ENCODE measurements at regions not wholly inside any gene's neighbourhood (a gene's known extent, or its start where the extent isn't known, plus 50 kb on each side); places are given as distances from the start of the nearest gene placed in this dataset.

DNA sequence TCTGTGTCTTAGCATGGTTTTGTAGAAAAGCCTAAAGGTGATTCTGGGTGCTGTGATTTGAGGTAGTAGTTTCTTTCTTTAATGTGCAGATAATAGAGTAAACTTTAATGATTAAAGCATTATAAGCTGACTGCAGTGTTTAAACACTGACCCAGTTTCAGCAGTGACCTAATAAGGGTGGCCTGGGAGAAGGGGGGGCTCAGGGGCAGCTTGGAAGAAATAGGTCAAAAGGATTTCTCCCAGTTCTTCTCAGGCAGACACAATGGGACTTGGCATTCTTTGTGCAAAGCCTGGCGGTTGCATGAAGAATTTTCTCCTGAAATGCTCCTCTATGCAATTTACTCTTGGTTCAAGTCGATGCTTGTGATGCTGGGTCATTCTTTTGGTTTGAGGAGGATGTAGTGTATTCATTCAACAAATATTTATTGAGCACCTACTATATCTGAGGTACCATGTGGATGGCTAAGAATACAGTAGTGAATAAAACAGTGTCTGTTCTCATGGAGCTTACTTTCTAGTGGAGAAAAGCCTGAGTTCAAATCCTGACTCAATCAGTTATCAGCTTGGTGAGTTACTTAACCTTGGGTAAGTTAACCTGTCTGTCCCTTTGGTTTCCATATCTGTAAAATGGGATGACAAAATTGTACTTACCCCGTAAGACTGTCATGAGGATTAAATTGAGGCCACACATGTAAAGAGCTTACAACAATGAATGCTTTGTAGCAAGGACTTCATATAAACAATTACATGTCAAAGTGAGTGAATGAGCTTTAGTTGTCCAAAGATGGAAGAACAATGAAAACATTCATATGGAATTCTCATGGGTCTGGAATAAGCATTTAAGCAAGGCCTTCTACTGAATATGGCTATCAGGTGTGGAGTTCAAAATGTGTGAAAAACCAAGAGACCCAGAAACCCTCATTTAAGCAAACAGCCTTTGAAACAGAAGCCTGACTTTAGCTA, 210.2 kb downstream of the KCNRG start:
- Histone ChIP-seq H3K27me3 (no peaks in the 10 kb centered on the region), H3K27ac (no peak overlapping the region), H3K9ac (ENCODE audit: low read depth in 2 of 2, low read length in 2 of 2) (no peak overlapping the region), H3K36me3 (no peaks in the 10 kb centered on the region), H3K4me3 (no peak overlapping the region), H3K4me1 (no peaks in the 10 kb centered on the region), H3K9me3 (no peaks in the 10 kb centered on the region)
- DNase-seq: no peak
- no peak for TF ChIP-seq CTCF (IDR thresholded peaks at IDR 0.05)
- intact Hi-C loops (cut with DNase I): no loop called here

DNA sequence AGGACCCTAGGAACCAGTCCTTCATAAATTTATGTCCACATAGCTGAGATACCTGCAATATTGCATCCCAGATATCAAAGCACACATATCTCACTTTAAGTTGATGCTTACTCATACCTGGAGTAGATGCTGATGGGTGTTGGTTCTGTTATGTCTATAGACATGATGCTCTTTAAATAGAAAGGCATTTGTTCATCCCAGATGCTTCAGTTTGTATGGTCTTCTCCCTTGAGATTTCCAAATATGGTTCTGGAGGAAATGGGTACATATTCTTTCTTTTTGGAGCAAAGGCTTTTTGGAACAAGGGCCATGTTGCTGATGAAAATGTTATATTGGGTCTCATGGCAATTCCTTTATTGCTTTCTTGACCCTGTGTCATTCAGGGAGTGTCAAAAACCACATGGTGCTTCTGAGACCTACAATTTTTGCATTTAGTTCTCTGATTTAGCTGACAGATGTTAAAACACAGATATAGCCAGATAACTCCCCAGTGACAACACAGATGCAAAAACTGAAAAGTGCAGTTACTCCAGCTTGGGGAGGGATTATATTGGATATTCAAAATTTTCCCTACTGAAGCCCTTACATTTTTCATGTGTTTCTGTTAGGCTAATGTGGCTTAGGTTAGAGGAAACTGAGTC, 211.4 kb downstream of the KCNRG start:
- no peaks in the 10 kb centered on the region for H3K4me1 ChIP-seq
- intact Hi-C loops (cut with DNase I): no loop called here
- TF ChIP-seq CTCF (IDR thresholded peaks at IDR 0.05): no peak
- no peaks in the 10 kb centered on the region for H3K36me3 ChIP-seq
- no peak for DNase-seq
- H3K4me3 ChIP-seq: no peak overlapping the region
- no peak overlapping the region for H3K9ac ChIP-seq (ENCODE audit: low read depth in 2 of 2, low read length in 2 of 2)
- no peaks in the 10 kb centered on the region for H3K9me3 ChIP-seq
- H3K27me3 ChIP-seq: no peaks in the 10 kb centered on the region
- H3K27ac ChIP-seq: no peak overlapping the region

DNA sequence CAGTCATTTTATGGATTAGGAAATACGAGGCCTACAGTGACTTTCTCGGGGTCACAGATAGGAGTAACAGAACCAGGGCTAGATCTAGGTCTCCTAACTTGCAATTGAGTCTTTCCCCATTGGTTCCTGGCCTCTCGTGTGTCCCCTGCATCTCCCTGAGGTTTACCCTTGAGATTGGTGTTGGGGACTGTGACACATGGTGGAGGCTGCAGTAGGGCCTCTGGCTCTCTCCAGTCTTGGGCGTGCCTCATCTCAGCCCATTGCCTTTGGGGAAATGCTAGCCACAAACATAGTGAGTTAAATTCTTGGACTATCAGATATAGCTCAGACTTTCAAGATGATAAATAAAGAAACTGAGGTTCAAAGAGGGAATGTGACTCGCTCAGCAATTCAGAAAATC, 212.1 kb downstream of the KCNRG start:
- no peak for DNase-seq
- TF ChIP-seq CTCF (IDR thresholded peaks at IDR 0.05): no peak
- H3K36me3 ChIP-seq: no peaks in the 10 kb centered on the region
- H3K27ac ChIP-seq: no peak overlapping the region
- no peak overlapping the region for H3K4me3 ChIP-seq
- intact Hi-C loops (cut with DNase I): no loop called here
- H3K4me1 ChIP-seq: no peaks in the 10 kb centered on the region
- no peak overlapping the region for H3K9ac ChIP-seq (ENCODE audit: low read depth in 2 of 2, low read length in 2 of 2)
- H3K27me3 ChIP-seq: no peaks in the 10 kb centered on the region
- no peaks in the 10 kb centered on the region for H3K9me3 ChIP-seq

DNA sequence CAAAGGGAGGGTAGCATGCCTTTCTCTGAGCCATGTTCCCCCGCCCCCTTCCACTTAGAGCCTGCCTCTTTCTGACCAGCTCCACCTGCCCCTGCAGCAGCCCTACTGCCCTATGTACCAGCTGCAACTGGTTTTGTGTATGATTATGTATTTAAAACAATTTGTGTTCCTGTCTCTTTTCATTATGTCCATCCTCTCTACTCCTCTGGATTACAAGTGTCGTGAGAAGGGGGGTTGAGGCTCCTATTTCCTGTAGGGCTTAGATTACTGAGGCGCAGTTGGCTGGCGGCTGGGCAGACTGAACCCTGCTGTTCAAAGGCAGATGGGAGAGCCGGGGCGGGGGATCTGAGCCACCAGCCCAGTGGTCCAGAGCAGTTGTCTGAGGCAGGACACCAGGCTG, 213.3 kb downstream of the KCNRG start:
- TF ChIP-seq CTCF (IDR thresholded peaks at IDR 0.05): no peak
- DNase-seq: no peak

GRCh38 chr13:50229960-50230661, 214.9 kb downstream of the KCNRG start:
- no peak overlapping the region for H3K4me3 ChIP-seq
- H3K4me1 ChIP-seq: no peaks in the 10 kb centered on the region
- no peak for TF ChIP-seq CTCF (IDR thresholded peaks at IDR 0.05)
- H3K36me3 ChIP-seq: no peaks in the 10 kb centered on the region
- DNase-seq: no peak
- H3K9me3 ChIP-seq: no peaks in the 10 kb centered on the region
- H3K27ac ChIP-seq: peak overlapping the region; percentile 23
- H3K27me3 ChIP-seq: no peaks in the 10 kb centered on the region
- intact Hi-C loops (cut with DNase I): no loop called here
- no peak overlapping the region for H3K9ac ChIP-seq (ENCODE audit: low read depth in 2 of 2, low read length in 2 of 2)

More for the DNA sequence above, 213.3 kb downstream of the KCNRG start:
- intact Hi-C loops (cut with DNase I): no loop called here
- no peak overlapping the region for H3K4me3 ChIP-seq
- H3K9ac ChIP-seq (ENCODE audit: low read depth in 2 of 2, low read length in 2 of 2): no peak overlapping the region
- H3K9me3 ChIP-seq: no peaks in the 10 kb centered on the region
- H3K27me3 ChIP-seq: no peaks in the 10 kb centered on the region
- H3K4me1 ChIP-seq: no peaks in the 10 kb centered on the region
- H3K36me3 ChIP-seq: no peaks in the 10 kb centered on the region
- no peak overlapping the region for H3K27ac ChIP-seq

All from colonic mucosa (tissue), 4 donors.